H9 (cell line): ENCODE measurements at regions not wholly inside any gene's neighbourhood (a gene's known extent, or its start where the extent isn't known, plus 50 kb on each side); places are given as distances from the start of the nearest gene placed in this dataset.
"Not testable (repeated sequence)": the region's sequence is repeated elsewhere in the genome, so short reads cannot be mapped to it uniquely, and the experiment has no call there.

Experiments
- DNase-seq: peaks from one replicate; pipeline ENCODE4 v3.0.0-alpha.2; 2017
- H2AFZ ChIP-seq: one replicate; pipeline ENCODE4 v1.6.1; 2013; ENCODE audit warnings: mild to moderate bottlenecking, low read length, control low read depth, moderate library complexity
- H2AK5ac ChIP-seq: 2 replicates; pipeline ENCODE4 v1.6.1; 2013; ENCODE audit warnings: low read length, control low read depth, mixed read lengths; ENCODE audit not compliant: insufficient read length
- H2BK120ac ChIP-seq: one replicate; pipeline ENCODE4 v1.6.1; 2013; ENCODE audit warnings: low read depth, mild to moderate bottlenecking, low read length, control low read depth, inconsistent platforms; ENCODE audit not compliant: poor library complexity, severe bottlenecking
- H2BK12ac ChIP-seq: 2 replicates; pipeline ENCODE4 v1.6.1; 2013; ENCODE audit warnings: low read length, control low read depth, mixed read lengths, low read depth; ENCODE audit not compliant: insufficient read length
- H2BK15ac ChIP-seq: 2 replicates; pipeline ENCODE4 v1.6.1; 2013; ENCODE audit warnings: low read depth, low read length, control low read depth
- H2BK20ac ChIP-seq: one replicate; pipeline ENCODE4 v1.6.1; 2013; ENCODE audit warnings: low read depth, mild to moderate bottlenecking, low read length, control low read depth, inconsistent platforms; ENCODE audit not compliant: poor library complexity, severe bottlenecking
- H2BK5ac ChIP-seq: 2 replicates; pipeline ENCODE4 v1.6.1; 2013; ENCODE audit warnings: low read length, control low read depth, mixed read lengths; ENCODE audit not compliant: insufficient read length
- H3K14ac ChIP-seq: 2 replicates; pipeline ENCODE4 v1.6.1; 2013; ENCODE audit warnings: low read length, control low read depth; ENCODE audit not compliant: insufficient read depth
- H3K18ac ChIP-seq: 2 replicates; pipeline ENCODE4 v1.6.1; 2013; ENCODE audit warnings: low read depth, mild to moderate bottlenecking, mixed read lengths, low read length, control low read depth; ENCODE audit not compliant: insufficient read length
- H3K23ac ChIP-seq: 2 replicates; pipeline ENCODE4 v1.6.1; 2013; ENCODE audit warnings: low read length, control low read depth, mixed read lengths, low read depth; ENCODE audit not compliant: insufficient read length
- H3K23me2 ChIP-seq: 2 replicates; pipeline ENCODE4 v1.6.1; 2013; ENCODE audit warnings: low read depth, mild to moderate bottlenecking, mixed read lengths, low read length, control low read depth; ENCODE audit not compliant: insufficient read length, poor library complexity, severe bottlenecking
- H3K27ac ChIP-seq: 2 replicates; pipeline ENCODE4 v1.5.1; 2013; ENCODE audit warnings: low read length, control low read depth, mixed read lengths, low read depth; ENCODE audit not compliant: insufficient read length
- H3K27me3 ChIP-seq: 2 replicates; pipeline ENCODE4 v1.6.1; 2013; ENCODE audit warnings: low read length, control low read depth, inconsistent platforms; ENCODE audit not compliant: insufficient read depth
- H3K4ac ChIP-seq: 2 replicates; pipeline ENCODE4 v1.6.1; 2013; ENCODE audit warnings: low read depth, mild to moderate bottlenecking, control low read depth, inconsistent platforms, low read length, moderate library complexity
- H3K4me1 ChIP-seq: 2 replicates; pipeline ENCODE4 v1.6.1; 2013; ENCODE audit warnings: low read length, control low read depth, inconsistent platforms; ENCODE audit not compliant: insufficient read depth
- H3K4me2 ChIP-seq: 2 replicates; pipeline ENCODE4 v1.6.1; 2013; ENCODE audit warnings: low read length, control low read depth, mixed read lengths; ENCODE audit not compliant: insufficient read length, insufficient read depth
- H3K56ac ChIP-seq: 2 replicates; pipeline ENCODE4 v1.6.1; 2013; ENCODE audit warnings: low read depth, mild to moderate bottlenecking, mixed read lengths, low read length, control low read depth; ENCODE audit not compliant: insufficient read length
- H3K79me1 ChIP-seq: 2 replicates; pipeline ENCODE4 v1.6.1; 2013; ENCODE audit warnings: low read depth, mild to moderate bottlenecking, moderate library complexity, low read length, control low read depth, inconsistent platforms; ENCODE audit not compliant: insufficient read depth, poor library complexity, severe bottlenecking
- H3K79me2 ChIP-seq: 2 replicates; pipeline ENCODE4 v1.6.1; 2013; ENCODE audit warnings: low read length, control low read depth, inconsistent platforms; ENCODE audit not compliant: insufficient read depth
- H3K9ac ChIP-seq: 2 replicates; pipeline ENCODE4 v1.6.1; 2013; ENCODE audit warnings: low read length, control low read depth, mixed read lengths; ENCODE audit not compliant: insufficient read length; ENCODE audit errors: extremely low read depth
- H3K9me3 ChIP-seq: one replicate; pipeline ENCODE4 v1.6.1; 2013; ENCODE audit warnings: low read depth, low read length, inconsistent platforms; ENCODE audit not compliant: control insufficient read depth
- H3T11ph ChIP-seq: one replicate; pipeline ENCODE4 v1.6.1; 2013; ENCODE audit warnings: mild to moderate bottlenecking, low read length, control low read depth, inconsistent platforms
- H4K20me1 ChIP-seq: one replicate; pipeline ENCODE4 v1.6.1; 2013; ENCODE audit not compliant: control insufficient read depth, insufficient read length, insufficient read depth
- H4K5ac ChIP-seq: 2 replicates; pipeline ENCODE4 v1.6.1; 2013; ENCODE audit warnings: low read depth, mild to moderate bottlenecking, mixed read lengths, low read length, control low read depth; ENCODE audit not compliant: insufficient read length
- H4K8ac ChIP-seq: replicated peaks from 2 replicates; pipeline ENCODE4 v1.6.1; 2013; ENCODE audit warnings: low read length, control low read depth, mixed read lengths, low read depth; ENCODE audit not compliant: insufficient read length
- H4K91ac ChIP-seq: 2 replicates; pipeline ENCODE4 v1.6.1; 2013; ENCODE audit warnings: low read depth, mild to moderate bottlenecking, moderate library complexity, mixed read lengths, low read length, control low read depth; ENCODE audit not compliant: insufficient read length
- H3K27ac Mint-ChIP-seq, 3 experiments: 2 replicates in 2 of 3; 3 replicates in 1 of 3; pipeline ENCODE4 v1.8.0; 2020 to 2021; ENCODE audit warnings: mixed read lengths in 3 of 3, mild to moderate bottlenecking in 1 of 3, moderate library complexity in 1 of 3
- H3K27me3 Mint-ChIP-seq: 2 replicates; pipeline ENCODE4 v1.8.0; 2021; ENCODE audit warnings: low read depth, mild to moderate bottlenecking, moderate library complexity, mixed read lengths
- H3K36me3 Mint-ChIP-seq, 3 experiments: 2 replicates in 2 of 3; 3 replicates in 1 of 3; pipeline ENCODE4 v1.8.0; 2020 to 2021; ENCODE audit warnings: low read depth in 3 of 3, mixed read lengths in 3 of 3; ENCODE audit not compliant: insufficient read depth in 1 of 3
- H3K4me1 Mint-ChIP-seq, 2 experiments: 2 replicates each; pipeline ENCODE4 v1.8.0; 2020; ENCODE audit warnings: mixed read lengths in 2 of 2
- H3K4me3 Mint-ChIP-seq, 2 experiments: 2 replicates in 1 of 2; 3 replicates in 1 of 2; pipeline ENCODE4 v1.8.0; 2020 to 2021; ENCODE audit warnings: mild to moderate bottlenecking in 2 of 2, mixed read lengths in 2 of 2, moderate library complexity in 1 of 2
- H3K9me3 Mint-ChIP-seq, 2 experiments: 2 replicates in 1 of 2; 3 replicates in 1 of 2; pipeline ENCODE4 v1.8.0; 2020; ENCODE audit warnings: mild to moderate bottlenecking in 2 of 2, mixed read lengths in 2 of 2, moderate library complexity in 1 of 2
- CTCF ChIP-seq: fragments of 200-600 bp; sonication (generic); conservative IDR thresholded peaks from 3 replicates; pipeline ENCODE4 v1.8.0; 2021; ENCODE audit warnings: antibody characterized with exemption, mild to moderate bottlenecking
- WGBS: extraction: QIAGEN DNeasy Blood & Tissue Kit; methylation state at CpG from one replicate; pipeline ENCODE4 v1.1.7; 2013; ENCODE audit warnings: missing lambda C conversion rate, low lambda C conversion rate, mixed read lengths; ENCODE audit not compliant: insufficient read length; ENCODE audit errors: extremely low coverage; 5-methylcytosine and 5-hydroxymethylcytosine counted together

- no peak overlapping the region for H3K23ac ChIP-seq
- Mint-ChIP-seq H3K9me3 (no peaks in the 10 kb centered on the region; a peak in 1 of 5 replicates), H3K4me1 (peaks cover 11 to 13% of the 10 kb centered on the region in 2 experiments), H3K27ac (no peak overlapping the region), H3K36me3 (no peaks in the 10 kb centered on the region), H3K4me3 (no peak overlapping the region), H3K27me3 (no peaks in the 10 kb centered on the region)
- WGBS: no CpG with 5 or more reads among the region's 11 CpGs
- no peak overlapping the region for H4K8ac ChIP-seq
- no peak overlapping the region for H3K4me2 ChIP-seq
- H2BK5ac ChIP-seq: no peak overlapping the region
- no peak overlapping the region for H2AFZ ChIP-seq
- H3K79me2 ChIP-seq: no peaks in the 10 kb centered on the region
- H2BK120ac ChIP-seq: no peak overlapping the region
- no peak for DNase-seq
- no peak overlapping the region for H3K9ac ChIP-seq
- H3K27me3 ChIP-seq: no peaks in the 10 kb centered on the region
- TF ChIP-seq CTCF: no peak
- H4K91ac ChIP-seq: no peak overlapping the region
- no peak overlapping the region for H2BK20ac ChIP-seq
- no peaks in the 10 kb centered on the region for H3K9me3 ChIP-seq
- H3K56ac ChIP-seq: no peak overlapping the region
- H3K4me1 ChIP-seq: peaks cover 4% of the 10 kb centered on the region; the same call in 1 of the 2 replicates
- no peak overlapping the region for H3K18ac ChIP-seq
- no peak overlapping the region for H3T11ph ChIP-seq
- H3K4ac ChIP-seq: no peak overlapping the region
- H2BK12ac ChIP-seq: no peak overlapping the region
- no peak overlapping the region for H3K14ac ChIP-seq
- H2AK5ac ChIP-seq: no peak overlapping the region
- no peaks in the 10 kb centered on the region for H3K79me1 ChIP-seq
- no peaks in the 10 kb centered on the region for H3K23me2 ChIP-seq
- no peak overlapping the region for H4K5ac ChIP-seq
- no peaks in the 10 kb centered on the region for H4K20me1 ChIP-seq
- H2BK15ac ChIP-seq: no peak overlapping the region
- H3K27ac ChIP-seq: no peak overlapping the region
These were observed 140.2 kb downstream of the NUFIP1 start for GRCh38 chr13:44848920-44849676.

GRCh38 chr13:44845281-44846058, 143.8 kb downstream of the NUFIP1 start:
- not testable (repeated sequence) for H4K20me1 ChIP-seq, DNase-seq, H2BK12ac ChIP-seq, H3K9me3 ChIP-seq, H3K23me2 ChIP-seq, H3K18ac ChIP-seq, H3K9ac ChIP-seq, H4K8ac ChIP-seq, H2BK15ac ChIP-seq, H3K4me3 Mint-ChIP-seq, H2AFZ ChIP-seq, H3K56ac ChIP-seq, H3K27me3 ChIP-seq, H3T11ph ChIP-seq, H4K5ac ChIP-seq, H2AK5ac ChIP-seq, H3K79me1 ChIP-seq, H3K4me2 ChIP-seq, H3K4me1 ChIP-seq, H4K91ac ChIP-seq, H2BK120ac ChIP-seq, H3K27me3 Mint-ChIP-seq, H3K4me1 Mint-ChIP-seq, H3K4ac ChIP-seq, H2BK5ac ChIP-seq, H3K27ac Mint-ChIP-seq, H3K27ac ChIP-seq, H2BK20ac ChIP-seq, H3K23ac ChIP-seq, H3K14ac ChIP-seq, H3K79me2 ChIP-seq, H3K9me3 Mint-ChIP-seq, H3K36me3 Mint-ChIP-seq
- WGBS: no CpG with 5 or more reads among the region's 11 CpGs
